H1 (cell line): ENCODE measurements at regions not wholly inside any gene's neighbourhood (a gene's known extent, or its start where the extent isn't known, plus 50 kb on each side); places are given as distances from the start of the nearest gene placed in this dataset.
"Not testable (repeated sequence)": the region's sequence is repeated elsewhere in the genome, so short reads cannot be mapped to it uniquely, and the experiment has no call there.

Experiments used
- ATF3 ChIP-seq: IDR thresholded peaks from 2 replicates; pipeline ENCODE4 v1.6.1; 2011; ENCODE audit warnings: low read depth, mild to moderate bottlenecking, low read length; ENCODE audit not compliant: insufficient read depth
- CHD2 ChIP-seq: IDR thresholded peaks from 2 replicates; pipeline ENCODE4 v1.6.1; 2012; ENCODE audit warnings: low read length, improper control_type of control experiment
- CTCF ChIP-seq, 3 experiments: IDR thresholded peaks; 1 replicate in 2 of 3; 2 replicates in 1 of 3; pipeline versions ENCODE4 v1.5.1 to v1.6.1; 2011; ENCODE audit warnings: low read length in 3 of 3, mild to moderate bottlenecking in 3 of 3, inconsistent platforms in 2 of 3, low read depth in 1 of 3, moderate library complexity in 1 of 3; ENCODE audit not compliant: insufficient read depth in 1 of 3; ENCODE audit errors: control extremely low read depth in 1 of 3
- EZH2 ChIP-seq: fragments of 200-600 bp; sonication (generic); IDR thresholded peaks from 2 replicates; pipeline ENCODE4 v1.7.1; 2012; ENCODE audit warnings: low read depth, mild to moderate bottlenecking, moderate library complexity, low read length, inconsistent platforms; ENCODE audit not compliant: severe bottlenecking
- HDAC2 ChIP-seq, 2 experiments: fragments of 300-600 bp in 1 of 2; sonication (generic) in 1 of 2; IDR thresholded peaks; 2 replicates each; pipeline ENCODE4 v1.6.1; 2011 to 2012; ENCODE audit warnings: low read depth in 2 of 2, low read length in 2 of 2, mild to moderate bottlenecking in 2 of 2, moderate library complexity in 2 of 2, borderline replicate concordance in 1 of 2, inconsistent platforms in 1 of 2
- KDM1A ChIP-seq: fragments of 200-600, 300-600 bp; sonication (generic); IDR thresholded peaks from 2 replicates; pipeline ENCODE4 v1.7.1; 2016; ENCODE audit warnings: mild to moderate bottlenecking, low read length, borderline replicate concordance
- MAX ChIP-seq: IDR thresholded peaks from 2 replicates; pipeline ENCODE4 v1.6.1; 2012; ENCODE audit warnings: inconsistent platforms
- POLR2A ChIP-seq, 2 experiments: IDR thresholded peaks; 1 replicate in 1 of 2; 2 replicates in 1 of 2; pipeline ENCODE4 v1.6.1; 2011; ENCODE audit warnings: low read depth in 2 of 2, low read length in 2 of 2, mild to moderate bottlenecking in 2 of 2; ENCODE audit errors: control extremely low read depth in 1 of 2
- POLR2AphosphoS5 ChIP-seq: IDR thresholded peaks from 2 replicates; pipeline ENCODE4 v1.6.1; 2011; ENCODE audit warnings: low read depth, low read length
- RAD21 ChIP-seq, 2 experiments: IDR thresholded peaks in 1 of 2; conservative IDR thresholded peaks in 1 of 2; 2 replicates each; pipeline ENCODE4 v1.6.1; 2011; ENCODE audit warnings: low read depth in 2 of 2, low read length in 2 of 2, improper control_type of control experiment in 1 of 2, inconsistent platforms in 1 of 2, mild to moderate bottlenecking in 1 of 2, moderate library complexity in 1 of 2
- SIN3A ChIP-seq, 2 experiments: IDR thresholded peaks in 1 of 2; conservative IDR thresholded peaks in 1 of 2; 2 replicates each; pipeline ENCODE4 v1.6.1; 2011 to 2012; ENCODE audit warnings: low read length in 2 of 2, improper control_type of control experiment in 1 of 2, low read depth in 1 of 2, mild to moderate bottlenecking in 1 of 2
- TEAD4 ChIP-seq: IDR thresholded peaks from 2 replicates; pipeline ENCODE4 v1.6.1; 2012; ENCODE audit warnings: low read depth, low read length, inconsistent platforms, mixed read lengths
- USF2 ChIP-seq: IDR thresholded peaks from 2 replicates; pipeline ENCODE4 v1.6.1; 2011; ENCODE audit warnings: low read length, improper control_type of control experiment
- ZNF274 ChIP-seq: IDR thresholded peaks from 2 replicates; pipeline ENCODE4 v1.7.0; 2012; ENCODE audit warnings: low read length, borderline replicate concordance; ENCODE audit errors: extremely low read depth

- not testable (repeated sequence) for TF ChIP-seq USF2; CTCF (IDR thresholded peaks at IDR 0.05; ENCODE audit: control extremely low read depth in 1 of 3, insufficient read depth in 1 of 3, low read depth in 1 of 3, low read length in 3 of 3); POLR2AphosphoS5; SIN3A (conservative IDR thresholded peaks at IDR 0.05 in 1 of 2, IDR thresholded peaks at IDR 0.05 in 1 of 2; ENCODE audit: low read depth in 1 of 2, low read length in 2 of 2); RAD21 (IDR thresholded peaks at IDR 0.05 in 1 of 2, conservative IDR thresholded peaks at IDR 0.05 in 1 of 2; ENCODE audit: low read depth in 2 of 2, low read length in 2 of 2); EZH2; POLR2A (IDR thresholded peaks at IDR 0.05; ENCODE audit: control extremely low read depth in 1 of 2, low read depth in 2 of 2, low read length in 2 of 2); ZNF274; KDM1A; HDAC2 (IDR thresholded peaks at IDR 0.05; ENCODE audit: borderline replicate concordance in 1 of 2, low read depth in 2 of 2, low read length in 2 of 2); CHD2; TEAD4; MAX; ATF3
Observed at GRCh38 chr2:87442983-87443577, 304.8 kb upstream of the PLGLB2 start.
